Loucy (cell line): ENCODE measurements at regions not wholly inside any gene's neighbourhood (a gene's known extent, or its start where the extent isn't known, plus 50 kb on each side); places are given as distances from the start of the nearest gene placed in this dataset.

Experiments used
- H2AFZ ChIP-seq: fragments of 200-600 bp; sonication (generic); 2 replicates; pipeline ENCODE4 v1.6.0; 2016; ENCODE audit warnings: antibody characterized with exemption, mild to moderate bottlenecking, low read length, moderate library complexity
- H3F3A ChIP-seq: fragments of 200-600 bp; 2 replicates; pipeline ENCODE4 v1.6.0; 2016; ENCODE audit warnings: antibody characterized with exemption, low read depth, mild to moderate bottlenecking
- H3K27me3 ChIP-seq: fragments of 200-600 bp; sonication (generic); 2 replicates; pipeline ENCODE4 v1.6.1; 2014; ENCODE audit warnings: low read length, mild to moderate bottlenecking; ENCODE audit not compliant: insufficient read depth, poor library complexity, severe bottlenecking
- H3K36me3 ChIP-seq: fragments of 200-600 bp; sonication (generic); 2 replicates; pipeline ENCODE4 v1.6.1; 2016; ENCODE audit warnings: low read length; ENCODE audit not compliant: insufficient read depth
- H3K4me1 ChIP-seq: fragments of 200-600 bp; sonication (generic); 2 replicates; pipeline ENCODE4 v1.5.1; 2014; ENCODE audit warnings: low read length, mild to moderate bottlenecking; ENCODE audit not compliant: insufficient read depth, poor library complexity, severe bottlenecking
- H3K4me2 ChIP-seq: fragments of 200-600 bp; sonication (generic); 2 replicates; pipeline ENCODE4 v1.6.0; 2014; ENCODE audit warnings: antibody characterized with exemption, low read length, low read depth, mild to moderate bottlenecking; ENCODE audit not compliant: poor library complexity, severe bottlenecking
- H3K4me3 ChIP-seq: fragments of 200-600 bp; sonication (generic); 2 replicates; pipeline ENCODE4 v1.5.1; 2014; ENCODE audit warnings: low read length, mild to moderate bottlenecking, mixed read lengths; ENCODE audit not compliant: poor library complexity, severe bottlenecking
- H3K79me2 ChIP-seq: fragments of 200-600 bp; sonication (generic); 2 replicates; pipeline ENCODE4 v1.6.1; 2014; ENCODE audit warnings: low read length; ENCODE audit not compliant: insufficient read depth
- H3K9ac ChIP-seq: fragments of 200-600 bp; sonication (generic); 2 replicates; pipeline ENCODE4 v1.6.0; 2014; ENCODE audit warnings: mild to moderate bottlenecking, low read depth, low read length, moderate library complexity; ENCODE audit not compliant: poor library complexity, severe bottlenecking
- H3K9me2 ChIP-seq: fragments of 200-600 bp; sonication (generic); replicated peaks from 2 replicates; pipeline ENCODE4 v1.6.1; 2016; ENCODE audit warnings: low read depth, low read length, mixed read lengths
- H3K9me3 ChIP-seq: fragments of 200-600 bp; sonication (generic); 2 replicates; pipeline ENCODE4 v1.6.1; 2014; ENCODE audit warnings: mild to moderate bottlenecking, antibody characterized with exemption, low read length, low read depth; ENCODE audit not compliant: insufficient read depth
- H4K20me1 ChIP-seq: fragments of 200-600 bp; sonication (generic); 2 replicates; pipeline ENCODE4 v1.6.0; 2014; ENCODE audit warnings: antibody characterized with exemption, low read length, mild to moderate bottlenecking; ENCODE audit not compliant: insufficient read depth, poor library complexity, severe bottlenecking
- EZH2phosphoT487 ChIP-seq: fragments of 200-600 bp; IDR thresholded peaks from 2 replicates; pipeline ENCODE4 v1.6.1; 2018; ENCODE audit warnings: antibody characterized with exemption, mild to moderate bottlenecking, moderate library complexity, borderline replicate concordance
- TF ChIP-seq, protein P1 (sequence below): fragments of 200-600 bp; sonication (generic); conservative IDR thresholded peaks from 2 replicates; pipeline ENCODE4 v1.5.1; 2014; ENCODE audit warnings: mild to moderate bottlenecking, antibody characterized with exemption, low read length

DNA sequence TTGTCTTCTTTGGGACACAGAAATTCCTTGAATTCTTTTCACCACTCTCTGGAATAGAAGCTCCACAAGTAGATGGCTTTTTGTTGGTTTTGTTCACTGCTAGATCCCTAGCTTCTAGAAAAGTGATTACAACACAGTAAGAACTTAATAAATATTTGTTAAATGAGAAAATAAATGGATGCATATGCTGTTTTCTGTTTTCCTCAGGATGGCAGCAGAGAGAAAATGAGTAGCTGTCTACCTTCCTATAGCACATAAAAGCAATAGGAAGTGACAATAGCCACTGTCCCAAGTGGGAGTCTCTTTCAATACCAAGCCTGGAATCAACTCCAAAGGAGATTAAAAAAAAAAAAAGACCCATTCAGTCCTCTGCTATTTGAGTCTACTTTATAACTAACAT, 100.6 kb upstream of the NREP start:
- Histone ChIP-seq H3K9me2 (no peaks in the 10 kb centered on the region), H3K9ac (no peak overlapping the region), H3K36me3 (no peaks in the 10 kb centered on the region), H2AFZ (no peak overlapping the region), H3F3A (peaks cover 5% of the 10 kb centered on the region; the same call in 1 of the 2 replicates), H3K79me2 (no peaks in the 10 kb centered on the region), H3K4me3 (no peak overlapping the region), H3K9me3 (no peaks in the 10 kb centered on the region), H3K27me3 (no peaks in the 10 kb centered on the region), H3K4me2 (no peak overlapping the region), H4K20me1 (no peaks in the 10 kb centered on the region), H3K4me1 (peaks cover 35% of the 10 kb centered on the region)
- TF ChIP-seq, protein P1, sequence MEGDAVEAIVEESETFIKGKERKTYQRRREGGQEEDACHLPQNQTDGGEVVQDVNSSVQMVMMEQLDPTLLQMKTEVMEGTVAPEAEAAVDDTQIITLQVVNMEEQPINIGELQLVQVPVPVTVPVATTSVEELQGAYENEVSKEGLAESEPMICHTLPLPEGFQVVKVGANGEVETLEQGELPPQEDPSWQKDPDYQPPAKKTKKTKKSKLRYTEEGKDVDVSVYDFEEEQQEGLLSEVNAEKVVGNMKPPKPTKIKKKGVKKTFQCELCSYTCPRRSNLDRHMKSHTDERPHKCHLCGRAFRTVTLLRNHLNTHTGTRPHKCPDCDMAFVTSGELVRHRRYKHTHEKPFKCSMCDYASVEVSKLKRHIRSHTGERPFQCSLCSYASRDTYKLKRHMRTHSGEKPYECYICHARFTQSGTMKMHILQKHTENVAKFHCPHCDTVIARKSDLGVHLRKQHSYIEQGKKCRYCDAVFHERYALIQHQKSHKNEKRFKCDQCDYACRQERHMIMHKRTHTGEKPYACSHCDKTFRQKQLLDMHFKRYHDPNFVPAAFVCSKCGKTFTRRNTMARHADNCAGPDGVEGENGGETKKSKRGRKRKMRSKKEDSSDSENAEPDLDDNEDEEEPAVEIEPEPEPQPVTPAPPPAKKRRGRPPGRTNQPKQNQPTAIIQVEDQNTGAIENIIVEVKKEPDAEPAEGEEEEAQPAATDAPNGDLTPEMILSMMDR, result peak; percentile 31; the same call in 1 of the 2 replicates
- TF ChIP-seq EZH2phosphoT487, result no peak

DNA sequence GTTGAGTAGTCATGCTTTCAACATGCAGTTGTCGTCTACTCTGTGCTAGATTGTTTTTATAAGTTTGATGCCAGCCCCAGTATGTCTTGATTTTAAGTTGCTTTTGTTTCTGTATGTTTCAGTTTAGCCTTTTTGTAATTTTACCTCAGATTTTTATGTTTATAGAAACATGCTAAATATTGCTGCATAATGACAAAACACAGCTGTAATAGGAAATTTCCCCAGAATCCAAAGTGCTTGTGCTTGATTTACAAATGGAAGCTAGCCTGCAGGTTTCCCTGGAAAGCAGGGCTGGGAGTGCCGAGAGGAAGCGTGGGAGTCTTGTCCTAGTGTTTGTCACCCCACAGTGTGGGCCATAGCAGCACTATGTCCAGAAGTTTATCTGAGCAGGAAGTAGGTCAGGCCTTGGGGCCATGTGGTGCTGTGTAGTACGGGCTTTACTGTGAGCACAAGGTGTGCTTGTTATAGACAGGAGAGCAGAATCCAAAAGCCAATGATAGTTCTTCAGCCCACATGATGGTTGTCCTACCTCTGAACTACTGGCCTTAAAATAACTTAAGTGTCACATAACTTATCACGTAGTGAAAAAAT, 100.0 kb upstream of the NREP start:
- Histone ChIP-seq H3F3A (peaks cover 5% of the 10 kb centered on the region; the same call in 1 of the 2 replicates), H3K27me3 (no peaks in the 10 kb centered on the region), H4K20me1 (no peaks in the 10 kb centered on the region), H3K9ac (no peak overlapping the region), H2AFZ (peak overlapping the region; percentile 68), H3K9me2 (no peaks in the 10 kb centered on the region), H3K4me1 (peaks cover 35% of the 10 kb centered on the region), H3K36me3 (no peaks in the 10 kb centered on the region), H3K4me3 (no peak overlapping the region), H3K9me3 (no peaks in the 10 kb centered on the region), H3K79me2 (no peaks in the 10 kb centered on the region), H3K4me2 (no peak overlapping the region)
- TF ChIP-seq, protein P1, result no peak
- no peak for TF ChIP-seq EZH2phosphoT487

DNA sequence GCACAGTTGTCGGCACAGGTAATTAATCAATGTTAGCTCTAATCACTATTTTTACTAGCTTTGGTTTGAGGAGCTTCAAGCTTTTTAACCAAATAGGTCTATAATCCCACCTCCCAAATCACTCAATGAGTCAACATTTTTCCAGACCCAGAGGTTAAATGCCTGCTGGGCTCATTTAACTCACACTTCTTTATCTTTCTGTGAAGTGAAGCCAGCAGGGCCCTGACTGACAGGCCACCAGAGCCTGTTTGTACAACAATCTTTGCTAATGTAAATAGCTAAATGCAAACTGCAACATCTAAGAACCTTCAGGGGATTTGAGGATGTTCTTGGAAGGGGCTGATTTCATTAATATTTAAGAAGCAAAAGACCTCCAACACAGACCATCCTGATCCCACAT, 98.4 kb upstream of the NREP start:
- Histone ChIP-seq H3K9me2 (no peaks in the 10 kb centered on the region), H3K9me3 (no peaks in the 10 kb centered on the region), H2AFZ (no peak overlapping the region), H3F3A (peaks cover 5% of the 10 kb centered on the region; the same call in 1 of the 2 replicates), H3K4me2 (no peak overlapping the region), H3K4me3 (no peak overlapping the region), H3K9ac (no peak overlapping the region), H3K4me1 (peaks cover 46% of the 10 kb centered on the region), H4K20me1 (no peaks in the 10 kb centered on the region), H3K27me3 (no peaks in the 10 kb centered on the region), H3K79me2 (no peaks in the 10 kb centered on the region), H3K36me3 (no peaks in the 10 kb centered on the region)
- TF ChIP-seq, protein P1, result no peak
- TF ChIP-seq EZH2phosphoT487, result no peak
